OCI-LY7 (cell line): ENCODE measurements at regions not wholly inside any gene's neighbourhood (a gene's known extent, or its start where the extent isn't known, plus 50 kb on each side); places are given as distances from the start of the nearest gene placed in this dataset.

ENCODE experiments used
- BruUV-seq: library from RNA; stranded (reverse); fragments of 400-500 nt; replicated peaks from 2 replicates; lab custom pipeline; 2021; lab: Mats Ljungman, UMichigan
- CTCF ChIA-PET: fragments of 300-600 bp; sonication (Branson Sonifier 250); formaldehyde crosslinking; loops from one replicate; lab custom pipeline; 2022; ENCODE audit warnings: antibody characterized with exemption; ENCODE audit not compliant: unreplicated experiment; lab: Charles Lee
- POLR2A ChIA-PET: fragments of 300-600 bp; sonication (Branson Sonifier 250); formaldehyde crosslinking; loops from one replicate; lab custom pipeline; 2022; ENCODE audit warnings: antibody characterized with exemption; lab: Charles Lee
- DNase-seq: peaks from one replicate; pipeline ENCODE4 v3.0.0-alpha.2; 2015; ENCODE audit warnings: low spot score
- H2AFZ ChIP-seq: fragments of 200-600 bp; sonication (generic), shearing (Covaris generic); 2 replicates; pipeline ENCODE4 v1.6.1; 2014; ENCODE audit warnings: mild to moderate bottlenecking, antibody characterized with exemption, low read length, moderate library complexity
- H3K27ac ChIP-seq: fragments of 200-600 bp; sonication (generic); 2 replicates; pipeline ENCODE4 v1.5.1; 2014; ENCODE audit warnings: mixed run types, low read depth, mild to moderate bottlenecking, moderate library complexity, low read length, inconsistent platforms; ENCODE audit not compliant: poor library complexity, severe bottlenecking
- H3K36me3 ChIP-seq: fragments of 200-600 bp; sonication (generic); 2 replicates; pipeline ENCODE4 v1.6.1; 2014; ENCODE audit warnings: mild to moderate bottlenecking, antibody characterized with exemption, low read length, moderate library complexity, mixed read lengths; ENCODE audit not compliant: insufficient read depth
- H3K4me1 ChIP-seq: fragments of 200-600 bp; sonication (generic); 2 replicates; pipeline ENCODE4 v1.5.1; 2014; ENCODE audit warnings: mild to moderate bottlenecking, low read length; ENCODE audit not compliant: insufficient read depth, poor library complexity, severe bottlenecking
- H3K4me2 ChIP-seq: fragments of 200-600 bp; sonication (generic); 2 replicates; pipeline ENCODE4 v1.6.1; 2014; ENCODE audit warnings: mild to moderate bottlenecking, low read length
- H3K4me3 ChIP-seq: fragments of 200-600 bp; sonication (generic); 2 replicates; pipeline ENCODE4 v1.5.1; 2014; ENCODE audit warnings: mild to moderate bottlenecking, low read depth, low read length; ENCODE audit not compliant: poor library complexity, severe bottlenecking
- H3K79me2 ChIP-seq: fragments of 200-600 bp; sonication (generic); 2 replicates; pipeline ENCODE4 v1.6.1; 2016; ENCODE audit warnings: low read depth, mild to moderate bottlenecking, low read length, moderate library complexity, mixed read lengths; ENCODE audit not compliant: insufficient read depth
- H3K9me2 ChIP-seq: fragments of 200-600 bp; sonication (generic); 2 replicates; pipeline ENCODE4 v1.6.1; 2016; ENCODE audit warnings: mild to moderate bottlenecking, low read length, mixed read lengths; ENCODE audit not compliant: insufficient read depth
- H3K9me3 ChIP-seq: fragments of 200-600 bp; sonication (generic); 2 replicates; pipeline ENCODE4 v1.6.1; 2014; ENCODE audit warnings: mild to moderate bottlenecking, mixed run types, low read length, mixed read lengths
- H4K20me1 ChIP-seq: fragments of 200-600 bp; sonication (generic); 2 replicates; pipeline ENCODE4 v1.6.1; 2014; ENCODE audit warnings: mild to moderate bottlenecking, antibody characterized with exemption, low read length, moderate library complexity, mixed read lengths; ENCODE audit not compliant: insufficient read depth
- EZH2phosphoT487 ChIP-seq: fragments of 200-600 bp; sonication (generic); IDR thresholded peaks from 2 replicates; pipeline ENCODE4 v1.6.1; 2018; ENCODE audit warnings: low read depth, borderline replicate concordance, mild to moderate bottlenecking, mixed run types, antibody characterized with exemption, low read length, moderate library complexity, mixed read lengths
- intact Hi-C: fragments of 100-400 bp; cut with micrococcal nuclease; formaldehyde crosslinking; loops from one replicate; pipeline ENCODE4 v1.10.0; 2022; ENCODE audit not compliant: unreplicated experiment
- TF ChIP-seq, protein P1 (sequence below): fragments of 200-600 bp; sonication (generic); conservative IDR thresholded peaks from 2 replicates; pipeline ENCODE4 v1.5.1; 2014; ENCODE audit warnings: mild to moderate bottlenecking, antibody characterized with exemption, low read length, moderate library complexity, mixed read lengths

DNA sequence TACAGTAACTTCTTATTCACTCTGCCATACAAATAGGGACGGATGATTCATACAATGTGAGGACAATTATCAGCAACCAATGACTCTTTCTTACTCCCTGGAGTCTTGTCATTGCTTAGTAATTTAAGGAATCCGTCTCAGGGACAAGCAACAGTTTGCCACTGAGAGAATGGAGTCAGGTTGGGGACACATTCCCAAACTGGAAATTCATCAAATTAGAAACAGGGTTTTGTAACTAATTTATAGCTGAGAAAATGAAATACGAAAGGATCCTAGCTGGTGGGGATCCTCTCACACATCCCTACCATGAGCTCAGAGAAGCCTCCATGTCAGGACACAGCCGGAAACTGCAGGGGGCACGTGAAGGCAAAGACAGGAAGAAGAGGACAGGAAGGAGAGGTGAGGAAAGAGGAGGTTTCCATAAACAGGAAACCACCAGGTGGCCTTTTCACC is 50.4 kb upstream of the KDR start:
- no peak overlapping the region for H3K4me2 ChIP-seq
- DNase-seq, result no peak
- H3K9me2 ChIP-seq, result no peaks in the 10 kb centered on the region
- H3K4me3 ChIP-seq, result no peak overlapping the region
- H4K20me1 ChIP-seq, result no peaks in the 10 kb centered on the region
- H3K36me3 ChIP-seq, result no peaks in the 10 kb centered on the region
- H3K79me2 ChIP-seq, result no peaks in the 10 kb centered on the region
- ChIA-PET CTCF (no interaction called here), POLR2A (no interaction called here)
- BruUV-seq, result no TSS peak
- intact Hi-C loops, result no loop called here
- no peak overlapping the region for H2AFZ ChIP-seq
- no peak overlapping the region for H3K27ac ChIP-seq
- no peaks in the 10 kb centered on the region for H3K4me1 ChIP-seq
- H3K9me3 ChIP-seq, result no peaks in the 10 kb centered on the region
- no peak for TF ChIP-seq EZH2phosphoT487
- TF ChIP-seq, protein P1, sequence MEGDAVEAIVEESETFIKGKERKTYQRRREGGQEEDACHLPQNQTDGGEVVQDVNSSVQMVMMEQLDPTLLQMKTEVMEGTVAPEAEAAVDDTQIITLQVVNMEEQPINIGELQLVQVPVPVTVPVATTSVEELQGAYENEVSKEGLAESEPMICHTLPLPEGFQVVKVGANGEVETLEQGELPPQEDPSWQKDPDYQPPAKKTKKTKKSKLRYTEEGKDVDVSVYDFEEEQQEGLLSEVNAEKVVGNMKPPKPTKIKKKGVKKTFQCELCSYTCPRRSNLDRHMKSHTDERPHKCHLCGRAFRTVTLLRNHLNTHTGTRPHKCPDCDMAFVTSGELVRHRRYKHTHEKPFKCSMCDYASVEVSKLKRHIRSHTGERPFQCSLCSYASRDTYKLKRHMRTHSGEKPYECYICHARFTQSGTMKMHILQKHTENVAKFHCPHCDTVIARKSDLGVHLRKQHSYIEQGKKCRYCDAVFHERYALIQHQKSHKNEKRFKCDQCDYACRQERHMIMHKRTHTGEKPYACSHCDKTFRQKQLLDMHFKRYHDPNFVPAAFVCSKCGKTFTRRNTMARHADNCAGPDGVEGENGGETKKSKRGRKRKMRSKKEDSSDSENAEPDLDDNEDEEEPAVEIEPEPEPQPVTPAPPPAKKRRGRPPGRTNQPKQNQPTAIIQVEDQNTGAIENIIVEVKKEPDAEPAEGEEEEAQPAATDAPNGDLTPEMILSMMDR, result no peak

- Histone ChIP-seq H3K36me3 (no peaks in the 10 kb centered on the region), H3K4me3 (no peak overlapping the region), H3K27ac (no peak overlapping the region), H3K9me2 (no peaks in the 10 kb centered on the region), H3K4me1 (no peaks in the 10 kb centered on the region), H3K79me2 (no peaks in the 10 kb centered on the region), H3K9me3 (no peaks in the 10 kb centered on the region), H3K4me2 (no peak overlapping the region), H4K20me1 (no peaks in the 10 kb centered on the region), H2AFZ (no peak overlapping the region)
- ChIA-PET POLR2A (interaction anchor here (1.2 to 1.3 kb wide), 2 partner anchors 8 to 11 kb away, joined by 3 to 5 read pairs; no protein-coding TSS in a partner anchor), CTCF (no interaction called here)
- BruUV-seq, result no TSS peak
- intact Hi-C loops, result no loop called here
- DNase-seq, result no peak
- TF ChIP-seq EZH2phosphoT487, result no peak
- TF ChIP-seq, protein P1, result no peak
Observed at GRCh38 chr4:55176497-55176896, 51.1 kb upstream of the KDR start.

- ChIA-PET POLR2A (interaction anchor here (1.2 to 1.3 kb wide), 2 partner anchors 9 to 12 kb away, joined by 3 to 5 read pairs; no protein-coding TSS in a partner anchor), CTCF (no interaction called here)
- H3K9me3 ChIP-seq, result no peaks in the 10 kb centered on the region
- intact Hi-C loops, result no loop called here
- no peak overlapping the region for H3K4me3 ChIP-seq
- no peaks in the 10 kb centered on the region for H4K20me1 ChIP-seq
- no peaks in the 10 kb centered on the region for H3K9me2 ChIP-seq
- H3K79me2 ChIP-seq, result no peaks in the 10 kb centered on the region
- H3K4me2 ChIP-seq, result no peak overlapping the region
- no TSS peak for BruUV-seq
- no peaks in the 10 kb centered on the region for H3K4me1 ChIP-seq
- no peak for DNase-seq
- H3K27ac ChIP-seq, result no peak overlapping the region
- TF ChIP-seq EZH2phosphoT487, result no peak
- TF ChIP-seq, protein P1, result no peak
- no peaks in the 10 kb centered on the region for H3K36me3 ChIP-seq
- no peak overlapping the region for H2AFZ ChIP-seq
Observed at GRCh38 chr4:55177461-55177860, 52.1 kb upstream of the KDR start.
